Amygdala (tissue), 56 donors: ENCODE measurements at regions not wholly inside any gene's neighbourhood (a gene's known extent, or its start where the extent isn't known, plus 50 kb on each side); places are given as distances from the start of the nearest gene placed in this dataset.

Experiments
- DNase-seq, 56 donors: peaks; one replicate each; lab custom pipeline; 2025; lab: John Stamatoyannopoulos, UW

GRCh38 chr5:57780306-57780960 is 297.8 kb upstream of the ACTBL2 start:
- DNase-seq = peak in 1 of 56 donors; percentile 5

DNA sequence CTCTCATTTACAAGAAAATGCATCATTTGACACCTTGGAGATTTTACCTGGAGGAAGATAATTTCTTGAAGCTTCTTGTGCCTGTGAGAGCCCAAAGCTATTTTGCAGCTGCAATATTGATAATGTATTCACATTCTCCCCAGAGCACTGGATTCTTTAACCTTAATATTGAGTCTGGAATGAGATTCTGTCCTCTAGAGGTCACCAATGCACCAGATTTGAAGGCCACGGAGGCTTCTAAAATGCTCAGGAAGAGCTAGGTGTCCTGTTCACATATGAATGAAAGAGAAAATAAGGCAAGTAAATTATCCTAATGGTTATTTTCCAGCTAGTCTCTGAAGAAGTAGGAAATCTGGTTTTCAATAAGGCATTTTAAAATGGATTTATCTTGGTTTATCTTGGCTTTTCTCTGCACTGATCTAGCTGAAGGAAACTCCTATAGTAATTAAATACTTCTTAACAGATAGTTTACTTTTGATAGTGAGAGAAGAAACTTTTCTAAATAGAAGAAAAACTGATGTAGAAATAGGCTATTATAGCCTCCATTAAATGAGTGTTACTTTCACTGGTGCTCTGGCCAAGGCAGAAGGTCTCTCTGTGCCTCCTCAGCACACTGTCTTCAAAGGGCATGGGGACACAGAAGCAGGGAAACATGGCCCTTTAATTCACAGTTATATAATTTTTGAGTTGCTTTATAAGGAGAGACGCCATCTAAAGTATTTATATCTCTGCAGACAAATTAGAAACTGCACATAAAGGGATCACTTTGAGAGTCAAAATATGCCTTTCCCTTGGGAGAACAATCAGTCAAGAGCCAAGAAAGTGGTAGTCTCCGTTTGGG is 297.0 kb upstream of the ACTBL2 start:
- DNase-seq = peak in 23 of 56 donors; percentile 1 to 66 (median 12)

GRCh38 chr5:57778501-57779091 is 296.0 kb upstream of the ACTBL2 start:
- no peak for DNase-seq

- DNase-seq = no peak
These were observed 294.6 kb upstream of the ACTBL2 start for GRCh38 chr5:57777174-57777581.

DNA sequence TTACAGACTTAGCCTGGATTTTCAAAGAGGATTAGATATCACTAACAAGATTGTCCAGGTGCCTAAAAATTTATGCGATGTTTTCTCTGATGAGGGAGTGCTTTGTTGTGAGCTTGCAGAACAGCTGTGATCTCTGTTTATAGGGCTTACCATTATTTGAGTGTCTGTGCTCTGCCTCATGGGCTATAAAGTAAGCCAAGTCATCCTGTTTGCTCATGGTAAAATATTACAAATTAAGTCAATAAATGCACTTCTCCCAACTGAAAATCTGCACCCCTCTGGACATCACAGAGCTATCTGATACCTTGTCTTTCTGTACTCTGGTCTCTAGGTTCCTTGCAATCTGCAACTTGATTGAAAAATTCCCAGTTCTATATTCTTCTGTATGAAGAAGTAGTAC is 293.4 kb upstream of the ACTBL2 start:
- no peak for DNase-seq

GRCh38 chr5:57774439-57774838 is 291.8 kb upstream of the ACTBL2 start:
- no peak for DNase-seq

GRCh38 chr5:57772512-57772911 is 289.9 kb upstream of the ACTBL2 start:
- no peak for DNase-seq

- DNase-seq = no peak
These were observed 287.4 kb upstream of the ACTBL2 start for GRCh38 chr5:57770039-57770438.

DNA sequence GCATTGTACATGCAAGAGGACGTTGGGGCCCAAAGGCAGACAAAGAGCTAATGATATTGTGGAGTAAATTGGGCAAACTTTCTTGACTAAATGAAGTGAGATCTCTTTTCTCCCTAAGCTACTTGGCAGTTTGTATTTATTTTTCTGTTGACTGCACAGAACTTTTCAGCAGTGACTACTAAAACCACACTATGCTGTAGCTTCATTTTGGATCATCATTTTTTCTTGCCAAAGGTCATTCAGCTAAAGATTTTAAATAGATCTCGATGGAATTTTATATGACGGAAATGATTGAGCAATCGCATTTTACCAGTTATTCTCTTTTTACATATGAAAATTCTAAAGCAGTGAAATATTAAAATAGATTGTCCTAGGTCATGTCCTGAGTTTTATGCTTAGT is 286.1 kb upstream of the ACTBL2 start:
- no peak for DNase-seq

- DNase-seq = no peak
These were observed 282.0 kb upstream of the ACTBL2 start for GRCh38 chr5:57764479-57765089.

DNA sequence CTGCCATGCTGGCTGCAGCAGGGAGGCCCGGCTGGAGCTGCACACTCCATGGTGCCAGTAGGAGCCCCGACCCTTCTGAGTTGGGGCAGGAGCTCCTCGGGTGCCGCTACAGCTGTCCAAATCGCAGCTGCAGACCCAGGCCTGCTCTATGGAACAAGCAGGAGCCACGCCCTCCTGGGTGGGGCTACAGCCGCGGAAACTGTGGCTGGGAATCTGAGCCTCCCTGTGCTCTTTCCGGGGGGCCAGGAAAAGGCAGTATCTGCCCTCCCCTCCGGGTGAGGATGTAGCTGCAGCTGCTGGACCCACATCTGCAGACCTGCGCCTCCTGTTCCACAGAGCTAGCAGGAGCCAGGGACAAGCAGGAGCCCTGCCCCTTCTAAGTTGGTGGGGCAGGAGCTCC is 278.9 kb upstream of the ACTBL2 start:
- DNase-seq = no peak

DNA sequence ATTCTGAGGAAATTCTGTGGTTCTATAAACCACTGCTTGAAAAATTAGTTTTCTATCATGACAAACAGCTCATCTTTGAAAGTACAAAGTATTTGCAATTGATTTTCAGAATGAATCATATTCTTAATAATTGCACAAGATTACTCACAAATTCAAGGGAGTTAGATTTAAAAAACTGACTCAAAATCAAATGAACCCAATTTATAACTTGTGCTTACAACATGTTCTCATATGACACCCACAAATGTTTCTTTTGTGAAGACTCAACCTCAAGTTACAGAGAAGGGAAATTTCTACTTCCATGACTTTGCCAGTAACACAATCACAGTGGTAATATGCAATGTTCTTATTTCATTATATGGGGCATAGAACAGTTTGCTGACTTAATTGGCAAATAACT is 272.0 kb upstream of the ACTBL2 start:
- no peak for DNase-seq

DNA sequence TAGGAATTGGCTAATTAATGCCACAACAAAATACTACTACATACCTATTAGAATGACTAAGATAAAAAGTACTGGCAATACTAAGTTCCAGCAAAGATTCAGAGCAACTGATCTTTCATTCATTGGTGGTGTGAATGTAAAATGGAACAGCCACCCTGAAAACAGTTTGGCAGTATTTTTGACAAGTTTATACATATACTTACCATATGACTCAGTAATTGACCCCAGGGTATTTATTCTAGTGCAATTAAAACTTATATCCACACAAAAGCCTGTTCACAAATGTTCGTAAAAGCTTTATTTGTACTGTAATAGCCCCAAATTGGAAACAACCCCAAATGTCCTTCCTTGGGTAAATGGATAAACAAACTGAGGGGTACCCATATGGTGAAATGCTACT is 270.8 kb upstream of the ACTBL2 start:
- no peak for DNase-seq

DNA sequence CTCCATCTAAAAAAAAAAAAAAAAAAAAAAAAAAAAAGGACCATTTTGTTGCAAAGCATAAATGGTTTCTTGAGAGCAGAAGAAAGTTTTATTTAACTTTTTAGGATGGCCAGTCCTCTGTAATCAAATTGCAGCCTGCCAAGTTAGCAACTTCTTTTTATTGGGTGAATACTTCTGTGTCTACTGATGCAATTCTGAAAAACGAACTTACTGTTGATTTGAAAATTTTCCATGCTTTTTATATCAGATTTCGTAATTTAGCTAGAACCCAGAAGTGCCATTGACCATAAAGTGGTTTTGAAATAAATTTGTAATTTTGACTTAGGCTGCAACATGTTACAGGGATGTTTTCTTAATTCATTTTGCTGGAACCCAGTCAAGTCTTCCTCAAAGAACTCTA is 269.1 kb upstream of the ACTBL2 start:
- no peak for DNase-seq

DNA sequence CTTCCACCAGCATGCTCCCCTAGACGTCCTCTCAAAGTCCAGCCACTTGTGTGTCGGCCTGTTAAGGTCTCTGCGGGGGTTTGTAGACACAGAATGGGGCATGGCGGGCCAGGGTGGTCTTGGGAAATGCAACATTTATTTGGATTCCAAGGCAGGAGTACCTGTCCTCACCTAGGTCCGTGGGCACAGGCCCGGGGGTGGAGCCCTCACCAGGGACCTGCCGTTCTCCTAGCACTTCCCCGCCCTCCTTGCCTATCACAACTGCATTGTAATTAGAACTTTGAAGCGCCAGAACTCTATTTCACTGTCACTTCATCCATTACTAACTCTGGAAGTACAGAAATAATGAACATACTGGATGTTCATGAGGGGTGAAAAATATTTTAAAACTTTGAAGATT is 268.3 kb upstream of the ACTBL2 start:
- DNase-seq = no peak

DNA sequence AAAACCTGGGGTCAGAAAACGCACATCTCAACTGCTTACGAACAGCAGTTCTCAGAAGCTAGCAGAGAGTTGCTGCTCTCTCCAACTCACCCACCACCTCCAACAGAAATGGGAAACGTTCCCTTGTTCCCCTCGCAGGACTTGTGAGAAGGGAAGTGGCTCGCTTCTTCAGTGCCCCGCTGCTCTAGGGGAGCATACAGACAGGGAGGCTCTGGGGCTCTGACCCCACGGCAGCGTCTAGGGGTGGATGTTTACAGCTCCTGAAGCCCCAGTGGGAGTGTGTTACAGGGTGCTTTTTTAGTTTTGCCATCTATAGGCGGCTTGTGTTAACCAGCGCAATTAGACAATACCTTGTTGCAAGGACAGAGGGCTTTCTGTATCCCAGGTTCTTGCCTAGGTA is 267.7 kb upstream of the ACTBL2 start:
- DNase-seq = no peak

GRCh38 chr5:57749396-57749795 is 266.8 kb upstream of the ACTBL2 start:
- no peak for DNase-seq

GRCh38 chr5:57745700-57746651 is 263.4 kb upstream of the ACTBL2 start:
- DNase-seq = no peak

DNA sequence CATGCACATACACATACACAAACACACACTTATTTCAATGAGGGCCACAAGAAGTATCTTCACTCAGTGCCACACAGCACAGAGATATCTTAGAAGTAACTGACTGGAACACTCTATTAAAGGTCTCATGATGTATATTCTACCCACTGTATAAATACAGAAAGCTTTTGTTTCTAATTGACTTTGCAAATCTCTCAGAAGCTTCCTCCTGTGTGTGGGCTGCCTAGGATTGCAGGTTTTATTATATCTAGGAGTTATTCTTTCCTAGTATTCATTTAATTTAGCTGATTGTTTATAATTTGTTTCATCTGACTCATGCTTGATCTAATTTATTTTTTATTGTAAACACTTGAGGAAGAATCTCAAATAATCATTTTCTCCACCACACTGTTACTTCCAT is 262.4 kb upstream of the ACTBL2 start:
- DNase-seq = no peak

GRCh38 chr5:57741336-57741735 is 258.7 kb upstream of the ACTBL2 start:
- no peak for DNase-seq
